ENCODE measurements at regions not wholly inside any gene's neighbourhood (a gene's known extent, or its start where the extent isn't known, plus 50 kb on each side); places are given as distances from the start of the nearest gene placed in this dataset.
"Not testable (repeated sequence)": the region's sequence is repeated elsewhere in the genome, so short reads cannot be mapped to it uniquely, and the experiment has no call there.

GRCh38 chr16:64341336-64341735, 780.5 kb downstream of the CDH11 start:
- H3K4me1 Mint-ChIP-seq (ENCODE audit: low read depth); DNase-seq; H3K4me3 Mint-ChIP-seq; H3K27ac Mint-ChIP-seq; H3K36me3 Mint-ChIP-seq (ENCODE audit: low read depth); intact Hi-C loops (cut with micrococcal nuclease); H3K27me3 Mint-ChIP-seq (ENCODE audit: low read depth): not testable (repeated sequence)
- H3K9me3 Mint-ChIP-seq: peaks cover 13% of the 10 kb centered on the region
- CTCF ChIA-PET: interaction anchor here (0.7 kb wide), 1 partner anchor 984 kb away, joined by 3 read pairs; no protein-coding TSS in a partner anchor

- H3K4me3 Mint-ChIP-seq: no peak overlapping the region
- no peak overlapping the region for H3K27ac Mint-ChIP-seq
- peaks cover 16% of the 10 kb centered on the region for H3K9me3 Mint-ChIP-seq
- no peaks in the 10 kb centered on the region for H3K4me1 Mint-ChIP-seq (ENCODE audit: low read depth)
- no peaks in the 10 kb centered on the region for H3K36me3 Mint-ChIP-seq (ENCODE audit: low read depth)
- intact Hi-C loops (cut with micrococcal nuclease): no loop called here
- H3K27me3 Mint-ChIP-seq (ENCODE audit: low read depth): no peaks in the 10 kb centered on the region
- CTCF ChIA-PET: no interaction called here
- DNase-seq: no peak
Observed at GRCh38 chr16:64339052-64339770, 782.7 kb downstream of the CDH11 start.

GRCh38 chr16:64321881-64322280, 800.0 kb downstream of the CDH11 start:
- no peak for DNase-seq
- intact Hi-C loops (cut with micrococcal nuclease): no loop called here
- H3K36me3 Mint-ChIP-seq (ENCODE audit: low read depth): no peaks in the 10 kb centered on the region
- H3K9me3 Mint-ChIP-seq: peaks cover 9% of the 10 kb centered on the region
- no peak overlapping the region for H3K27ac Mint-ChIP-seq
- no peak overlapping the region for H3K4me3 Mint-ChIP-seq
- H3K27me3 Mint-ChIP-seq (ENCODE audit: low read depth): no peaks in the 10 kb centered on the region
- H3K4me1 Mint-ChIP-seq (ENCODE audit: low read depth): no peaks in the 10 kb centered on the region
- CTCF ChIA-PET: no interaction called here

- Mint-ChIP-seq H3K4me1 (ENCODE audit: low read depth) (no peaks in the 10 kb centered on the region), H3K27ac (no peak overlapping the region), H3K4me3 (no peak overlapping the region), H3K36me3 (ENCODE audit: low read depth) (no peaks in the 10 kb centered on the region), H3K9me3 (peaks cover 11% of the 10 kb centered on the region), H3K27me3 (ENCODE audit: low read depth) (no peaks in the 10 kb centered on the region)
- intact Hi-C loops (cut with micrococcal nuclease): no loop called here
- DNase-seq: no peak
- CTCF ChIA-PET: no interaction called here
Observed at GRCh38 chr16:64321066-64321465, 800.8 kb downstream of the CDH11 start.

- H3K27me3 Mint-ChIP-seq (ENCODE audit: low read depth): no peaks in the 10 kb centered on the region
- H3K9me3 Mint-ChIP-seq: peaks cover 15% of the 10 kb centered on the region
- DNase-seq: no peak
- no peak overlapping the region for H3K4me3 Mint-ChIP-seq
- intact Hi-C loops (cut with micrococcal nuclease): no loop called here
- CTCF ChIA-PET: no interaction called here
- H3K27ac Mint-ChIP-seq: no peak overlapping the region
- no peaks in the 10 kb centered on the region for H3K36me3 Mint-ChIP-seq (ENCODE audit: low read depth)
- H3K4me1 Mint-ChIP-seq (ENCODE audit: low read depth): no peaks in the 10 kb centered on the region
Observed at GRCh38 chr16:64317601-64318000, 804.3 kb downstream of the CDH11 start.

GRCh38 chr16:64313726-64314125, 808.1 kb downstream of the CDH11 start:
- intact Hi-C loops (cut with micrococcal nuclease): no loop called here
- no peaks in the 10 kb centered on the region for H3K27me3 Mint-ChIP-seq (ENCODE audit: low read depth)
- no peak overlapping the region for H3K4me3 Mint-ChIP-seq
- DNase-seq: no peak
- H3K27ac Mint-ChIP-seq: no peak overlapping the region
- H3K4me1 Mint-ChIP-seq (ENCODE audit: low read depth): no peaks in the 10 kb centered on the region
- CTCF ChIA-PET: no interaction called here
- peaks cover 17% of the 10 kb centered on the region for H3K9me3 Mint-ChIP-seq
- H3K36me3 Mint-ChIP-seq (ENCODE audit: low read depth): no peaks in the 10 kb centered on the region

- H3K4me3 Mint-ChIP-seq: no peak overlapping the region
- H3K36me3 Mint-ChIP-seq (ENCODE audit: low read depth): no peaks in the 10 kb centered on the region
- peaks cover 19% of the 10 kb centered on the region for H3K9me3 Mint-ChIP-seq
- intact Hi-C loops (cut with micrococcal nuclease): no loop called here
- no peaks in the 10 kb centered on the region for H3K4me1 Mint-ChIP-seq (ENCODE audit: low read depth)
- CTCF ChIA-PET: no interaction called here
- H3K27me3 Mint-ChIP-seq (ENCODE audit: low read depth): no peaks in the 10 kb centered on the region
- no peak overlapping the region for H3K27ac Mint-ChIP-seq
- DNase-seq: no peak
Observed at GRCh38 chr16:64312980-64313379, 808.9 kb downstream of the CDH11 start.

- no peaks in the 10 kb centered on the region for H3K36me3 Mint-ChIP-seq (ENCODE audit: low read depth)
- no peaks in the 10 kb centered on the region for H3K4me1 Mint-ChIP-seq (ENCODE audit: low read depth)
- CTCF ChIA-PET: no interaction called here
- no peak for DNase-seq
- no peaks in the 10 kb centered on the region for H3K27me3 Mint-ChIP-seq (ENCODE audit: low read depth)
- no peak overlapping the region for H3K4me3 Mint-ChIP-seq
- no peak overlapping the region for H3K27ac Mint-ChIP-seq
- H3K9me3 Mint-ChIP-seq: peaks cover 24% of the 10 kb centered on the region
- intact Hi-C loops (cut with micrococcal nuclease): no loop called here
Observed at GRCh38 chr16:64312292-64312691, 809.6 kb downstream of the CDH11 start.

GRCh38 chr16:64311241-64311640, 810.6 kb downstream of the CDH11 start:
- CTCF ChIA-PET: no interaction called here
- Mint-ChIP-seq H3K27me3 (ENCODE audit: low read depth) (no peaks in the 10 kb centered on the region), H3K4me3 (no peak overlapping the region), H3K4me1 (ENCODE audit: low read depth) (no peaks in the 10 kb centered on the region), H3K9me3 (peaks cover 27% of the 10 kb centered on the region), H3K36me3 (ENCODE audit: low read depth) (no peaks in the 10 kb centered on the region), H3K27ac (no peak overlapping the region)
- intact Hi-C loops (cut with micrococcal nuclease): no loop called here
- DNase-seq: no peak

- DNase-seq: no peak
- intact Hi-C loops (cut with micrococcal nuclease): no loop called here
- Mint-ChIP-seq H3K27ac (no peak overlapping the region), H3K9me3 (peaks cover 23% of the 10 kb centered on the region), H3K36me3 (ENCODE audit: low read depth) (no peaks in the 10 kb centered on the region), H3K4me1 (ENCODE audit: low read depth) (no peaks in the 10 kb centered on the region), H3K27me3 (ENCODE audit: low read depth) (no peaks in the 10 kb centered on the region), H3K4me3 (no peak overlapping the region)
- CTCF ChIA-PET: no interaction called here
Observed at GRCh38 chr16:64309398-64310110, 812.3 kb downstream of the CDH11 start.

- intact Hi-C loops (cut with micrococcal nuclease): no loop called here
- Mint-ChIP-seq H3K9me3 (peaks cover 23% of the 10 kb centered on the region), H3K4me3 (no peak overlapping the region), H3K27ac (no peak overlapping the region), H3K36me3 (ENCODE audit: low read depth) (no peaks in the 10 kb centered on the region), H3K4me1 (ENCODE audit: low read depth) (no peaks in the 10 kb centered on the region), H3K27me3 (ENCODE audit: low read depth) (no peaks in the 10 kb centered on the region)
- CTCF ChIA-PET: no interaction called here
- no peak for DNase-seq
Observed at GRCh38 chr16:64308721-64309120, 813.1 kb downstream of the CDH11 start.

- Mint-ChIP-seq H3K4me1 (ENCODE audit: low read depth) (no peaks in the 10 kb centered on the region), H3K9me3 (peaks cover 23% of the 10 kb centered on the region), H3K27me3 (ENCODE audit: low read depth) (no peaks in the 10 kb centered on the region), H3K4me3 (no peak overlapping the region), H3K36me3 (ENCODE audit: low read depth) (no peaks in the 10 kb centered on the region), H3K27ac (no peak overlapping the region)
- intact Hi-C loops (cut with micrococcal nuclease): no loop called here
- CTCF ChIA-PET: no interaction called here
- DNase-seq: no peak
Observed at GRCh38 chr16:64307431-64307830, 814.4 kb downstream of the CDH11 start.

- no peaks in the 10 kb centered on the region for H3K36me3 Mint-ChIP-seq (ENCODE audit: low read depth)
- CTCF ChIA-PET: no interaction called here
- peaks cover 23% of the 10 kb centered on the region for H3K9me3 Mint-ChIP-seq
- no peak for DNase-seq
- H3K4me1 Mint-ChIP-seq (ENCODE audit: low read depth): no peaks in the 10 kb centered on the region
- intact Hi-C loops (cut with micrococcal nuclease): no loop called here
- H3K27ac Mint-ChIP-seq: no peak overlapping the region
- no peaks in the 10 kb centered on the region for H3K27me3 Mint-ChIP-seq (ENCODE audit: low read depth)
- H3K4me3 Mint-ChIP-seq: no peak overlapping the region
Observed at GRCh38 chr16:64305663-64306062, 816.2 kb downstream of the CDH11 start.
